Neural cell (in vitro differentiated cells): ENCODE measurements at regions not wholly inside any gene's neighbourhood (a gene's known extent, or its start where the extent isn't known, plus 50 kb on each side); places are given as distances from the start of the nearest gene placed in this dataset.

Source experiments
- H2AFZ ChIP-seq: fragments of 200-600, 300-800 bp; sonication (generic), shearing (Covaris generic); 2 replicates; pipeline ENCODE4 v1.6.0; 2014; ENCODE audit warnings: low read depth, mild to moderate bottlenecking, antibody characterized with exemption, low read length, moderate library complexity
- H3F3A ChIP-seq: fragments of 200-600 bp; shearing (Covaris generic); 2 replicates; pipeline ENCODE4 v1.6.1; 2016; ENCODE audit warnings: mild to moderate bottlenecking, moderate library complexity, mixed read lengths, antibody characterized with exemption, low read length; ENCODE audit not compliant: insufficient read depth, poor library complexity, severe bottlenecking
- H3K27ac ChIP-seq: fragments of 200-600, 300-800 bp; sonication (generic), shearing (Covaris generic); 2 replicates; pipeline ENCODE4 v1.5.1; 2014; ENCODE audit warnings: mild to moderate bottlenecking, low read length, moderate library complexity
- H3K27me3 ChIP-seq: fragments of 300-800, 200-600 bp; sonication (generic), shearing (Covaris generic); 2 replicates; pipeline ENCODE4 v1.6.0; 2014; ENCODE audit warnings: mild to moderate bottlenecking, low read depth, low read length, moderate library complexity; ENCODE audit not compliant: insufficient read depth
- H3K36me3 ChIP-seq: fragments of 300-800, 200-600 bp; sonication (generic), shearing (Covaris generic); 2 replicates; pipeline ENCODE4 v1.5.1; 2014; ENCODE audit warnings: mild to moderate bottlenecking, antibody characterized with exemption, low read length, moderate library complexity; ENCODE audit not compliant: insufficient read depth
- H3K4me2 ChIP-seq: fragments of 300-800, 200-600 bp; sonication (generic), shearing (Covaris generic); 2 replicates; pipeline ENCODE4 v1.6.0; 2014; ENCODE audit warnings: mild to moderate bottlenecking, low read length
- H3K4me3 ChIP-seq: fragments of 300-800, 200-600 bp; sonication (generic), shearing (Covaris generic); 2 replicates; pipeline ENCODE4 v1.5.1; 2014; ENCODE audit warnings: mild to moderate bottlenecking, low read length, moderate library complexity
- H3K79me2 ChIP-seq: fragments of 200-600 bp; shearing (Covaris generic); replicated peaks from 2 replicates; pipeline ENCODE4 v1.6.0; 2014; ENCODE audit warnings: mild to moderate bottlenecking, low read length, moderate library complexity; ENCODE audit not compliant: insufficient read depth
- H3K9ac ChIP-seq: fragments of 300-800, 200-600 bp; sonication (generic), shearing (Covaris generic); 2 replicates; pipeline ENCODE4 v1.6.1; 2016; ENCODE audit warnings: mild to moderate bottlenecking, low read length, mixed read lengths
- H3K9me2 ChIP-seq: fragments of 200-600 bp; shearing (Covaris generic); 2 replicates; pipeline ENCODE4 v1.6.1; 2016; ENCODE audit warnings: mild to moderate bottlenecking, low read length, mixed read lengths; ENCODE audit not compliant: insufficient read depth
- H3K9me3 ChIP-seq: fragments of 200-600, 300-800 bp; sonication (generic), shearing (Covaris generic); 2 replicates; pipeline ENCODE4 v1.6.1; 2016; ENCODE audit warnings: mild to moderate bottlenecking, mixed run types, low read length, moderate library complexity, mixed read lengths
- H4K20me1 ChIP-seq: fragments of 200-600 bp; shearing (Covaris generic); 2 replicates; pipeline ENCODE4 v1.6.1; 2016; ENCODE audit warnings: mild to moderate bottlenecking, mixed run types; ENCODE audit not compliant: insufficient read depth
- CTCF ChIP-seq: fragments of 450-650 bp; IDR thresholded peaks from 2 replicates; pipeline ENCODE4 v1.5.1; 2014; ENCODE audit warnings: antibody characterized with exemption, mild to moderate bottlenecking, moderate library complexity; ENCODE audit not compliant: poor library complexity, severe bottlenecking
- EP300 ChIP-seq: fragments of 450-650 bp; conservative IDR thresholded peaks from 2 replicates; pipeline ENCODE4 v1.6.1; 2014; ENCODE audit warnings: antibody characterized with exemption, mild to moderate bottlenecking, moderate library complexity; ENCODE audit not compliant: poor library complexity, severe bottlenecking
- EZH2 ChIP-seq: fragments of 200-600, 300-800 bp; shearing (Covaris generic), sonication (generic); IDR thresholded peaks from 2 replicates; pipeline ENCODE4 v1.6.1; 2014; ENCODE audit warnings: antibody characterized with exemption, low read length, borderline replicate concordance, mild to moderate bottlenecking; ENCODE audit not compliant: insufficient read depth, poor library complexity, severe bottlenecking
- MXI1 ChIP-seq: fragments of 450-650 bp; conservative IDR thresholded peaks from 2 replicates; pipeline ENCODE4 v1.6.1; 2014; ENCODE audit warnings: antibody characterized with exemption, mild to moderate bottlenecking; ENCODE audit not compliant: poor library complexity, severe bottlenecking
- POLR2AphosphoS5 ChIP-seq: IDR thresholded peaks from 2 replicates; pipeline ENCODE4 v1.6.1; 2012
- RAD21 ChIP-seq: fragments of 450-650 bp; conservative IDR thresholded peaks from 2 replicates; pipeline ENCODE4 v1.6.1; 2014; ENCODE audit warnings: antibody characterized with exemption, mild to moderate bottlenecking, moderate library complexity
- SMC3 ChIP-seq: fragments of 450-650 bp; conservative IDR thresholded peaks from 2 replicates; pipeline ENCODE4 v1.6.1; 2014; ENCODE audit warnings: antibody characterized with exemption, mild to moderate bottlenecking, moderate library complexity; ENCODE audit not compliant: poor library complexity
- TAF1 ChIP-seq: IDR thresholded peaks from 2 replicates; pipeline ENCODE4 v1.6.1; 2012; ENCODE audit warnings: low read depth
- TF ChIP-seq, protein P1 (sequence below): IDR thresholded peaks from 2 replicates; pipeline ENCODE4 v1.6.1; 2012; ENCODE audit warnings: borderline replicate concordance

GRCh38 chrX:45518552-45518951 lies 317.9 kb upstream of the DIPK2B start:
- H2AFZ ChIP-seq = no peak overlapping the region

GRCh38 chrX:45517090-45517973 lies 316.7 kb upstream of the DIPK2B start:
- Histone ChIP-seq H3K4me3 (no peak overlapping the region), H3K9me3 (no peaks in the 10 kb centered on the region), H3K9me2 (no peaks in the 10 kb centered on the region), H3K36me3 (no peaks in the 10 kb centered on the region), H3F3A (no peaks in the 10 kb centered on the region), H3K27me3 (no peaks in the 10 kb centered on the region), H3K4me2 (no peak overlapping the region), H4K20me1 (no peaks in the 10 kb centered on the region), H3K9ac (no peak overlapping the region), H3K79me2 (no peaks in the 10 kb centered on the region), H2AFZ (no peak overlapping the region), H3K27ac (no peak overlapping the region)
- TF ChIP-seq EP300 (no peak), RAD21 (no peak), TAF1 (no peak), EZH2 (no peak), CTCF (no peak), POLR2AphosphoS5 (no peak), MXI1 (no peak), SMC3 (no peak)
- TF ChIP-seq, protein P1, sequence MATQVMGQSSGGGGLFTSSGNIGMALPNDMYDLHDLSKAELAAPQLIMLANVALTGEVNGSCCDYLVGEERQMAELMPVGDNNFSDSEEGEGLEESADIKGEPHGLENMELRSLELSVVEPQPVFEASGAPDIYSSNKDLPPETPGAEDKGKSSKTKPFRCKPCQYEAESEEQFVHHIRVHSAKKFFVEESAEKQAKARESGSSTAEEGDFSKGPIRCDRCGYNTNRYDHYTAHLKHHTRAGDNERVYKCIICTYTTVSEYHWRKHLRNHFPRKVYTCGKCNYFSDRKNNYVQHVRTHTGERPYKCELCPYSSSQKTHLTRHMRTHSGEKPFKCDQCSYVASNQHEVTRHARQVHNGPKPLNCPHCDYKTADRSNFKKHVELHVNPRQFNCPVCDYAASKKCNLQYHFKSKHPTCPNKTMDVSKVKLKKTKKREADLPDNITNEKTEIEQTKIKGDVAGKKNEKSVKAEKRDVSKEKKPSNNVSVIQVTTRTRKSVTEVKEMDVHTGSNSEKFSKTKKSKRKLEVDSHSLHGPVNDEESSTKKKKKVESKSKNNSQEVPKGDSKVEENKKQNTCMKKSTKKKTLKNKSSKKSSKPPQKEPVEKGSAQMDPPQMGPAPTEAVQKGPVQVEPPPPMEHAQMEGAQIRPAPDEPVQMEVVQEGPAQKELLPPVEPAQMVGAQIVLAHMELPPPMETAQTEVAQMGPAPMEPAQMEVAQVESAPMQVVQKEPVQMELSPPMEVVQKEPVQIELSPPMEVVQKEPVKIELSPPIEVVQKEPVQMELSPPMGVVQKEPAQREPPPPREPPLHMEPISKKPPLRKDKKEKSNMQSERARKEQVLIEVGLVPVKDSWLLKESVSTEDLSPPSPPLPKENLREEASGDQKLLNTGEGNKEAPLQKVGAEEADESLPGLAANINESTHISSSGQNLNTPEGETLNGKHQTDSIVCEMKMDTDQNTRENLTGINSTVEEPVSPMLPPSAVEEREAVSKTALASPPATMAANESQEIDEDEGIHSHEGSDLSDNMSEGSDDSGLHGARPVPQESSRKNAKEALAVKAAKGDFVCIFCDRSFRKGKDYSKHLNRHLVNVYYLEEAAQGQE = no peak

More at GRCh38 chrX:45518552-45518951, 317.9 kb upstream of the DIPK2B start:
- H3K27ac ChIP-seq = no peak overlapping the region
- no peaks in the 10 kb centered on the region for H3K79me2 ChIP-seq
- no peaks in the 10 kb centered on the region for H3K9me2 ChIP-seq
- no peak overlapping the region for H3K9ac ChIP-seq
- no peak for TF ChIP-seq CTCF
- TF ChIP-seq TAF1 = no peak
- H3K9me3 ChIP-seq = no peaks in the 10 kb centered on the region
- H4K20me1 ChIP-seq = no peaks in the 10 kb centered on the region
- no peak overlapping the region for H3K4me2 ChIP-seq
- no peaks in the 10 kb centered on the region for H3K36me3 ChIP-seq
- no peaks in the 10 kb centered on the region for H3K27me3 ChIP-seq
- no peaks in the 10 kb centered on the region for H3F3A ChIP-seq
- no peak overlapping the region for H3K4me3 ChIP-seq
